Large intestine (tissue), 3 donors: ENCODE measurements at regions not wholly inside any gene's neighbourhood (a gene's known extent, or its start where the extent isn't known, plus 50 kb on each side); places are given as distances from the start of the nearest gene placed in this dataset.

Experiments used
- DNase-seq, 2 donors: peaks; one replicate each; pipeline versions ENCODE4 v3.0.0 to v3.0.0-alpha.2; 2013
- H3K27ac ChIP-seq: one replicate; pipeline ENCODE4 v1.5.1; 2013; ENCODE audit warnings: low read length
- H3K27me3 ChIP-seq: 2 replicates; pipeline ENCODE4 v1.6.1; 2013; ENCODE audit warnings: low read length; ENCODE audit not compliant: control insufficient read depth, insufficient read depth
- H3K36me3 ChIP-seq: 2 replicates; pipeline ENCODE4 v1.6.1; 2013; ENCODE audit warnings: low read length; ENCODE audit not compliant: control insufficient read depth, insufficient read depth
- H3K4me1 ChIP-seq: one replicate; pipeline ENCODE4 v1.6.1; 2013; ENCODE audit warnings: low read length; ENCODE audit not compliant: control insufficient read depth, insufficient read depth
- H3K4me3 ChIP-seq: one replicate; pipeline ENCODE4 v1.5.1; 2013; ENCODE audit warnings: low read length
- H3K9me3 ChIP-seq: one replicate; pipeline ENCODE4 v1.6.1; 2013; ENCODE audit warnings: mild to moderate bottlenecking, low read depth, low read length, moderate library complexity; ENCODE audit not compliant: control insufficient read depth
- WGBS: methylation state at CpG from one replicate; pipeline ENCODE4 v1.1.5; 2013; ENCODE audit warnings: low lambda C conversion rate; ENCODE audit not compliant: insufficient coverage; 5-methylcytosine and 5-hydroxymethylcytosine counted together

GRCh38 chr9:69980041-69980440 lies 63.6 kb upstream of the MAMDC2 start:
- no peak for DNase-seq
- no peak overlapping the region for H3K4me3 ChIP-seq
- H3K27me3 ChIP-seq, result no peaks in the 10 kb centered on the region
- H3K4me1 ChIP-seq, result no peaks in the 10 kb centered on the region
- H3K27ac ChIP-seq, result no peak overlapping the region
- H3K36me3 ChIP-seq, result no peaks in the 10 kb centered on the region
- 100% methylated on average over 1 of the region's 2 CpGs for WGBS
- no peaks in the 10 kb centered on the region for H3K9me3 ChIP-seq

- Histone ChIP-seq H3K27me3 (no peaks in the 10 kb centered on the region), H3K27ac (no peak overlapping the region), H3K4me3 (no peak overlapping the region), H3K36me3 (no peaks in the 10 kb centered on the region), H3K9me3 (no peaks in the 10 kb centered on the region), H3K4me1 (no peaks in the 10 kb centered on the region)
- DNase-seq, result no peak
- 100% methylated on average over 1 of the region's 6 CpGs for WGBS
Observed at GRCh38 chr9:69980591-69980990, 63.1 kb upstream of the MAMDC2 start.

GRCh38 chr9:69981686-69982445 lies 61.8 kb upstream of the MAMDC2 start:
- DNase-seq, result no peak
- Histone ChIP-seq H3K36me3 (no peaks in the 10 kb centered on the region), H3K4me3 (no peak overlapping the region), H3K4me1 (no peaks in the 10 kb centered on the region), H3K27me3 (no peaks in the 10 kb centered on the region), H3K9me3 (no peaks in the 10 kb centered on the region), H3K27ac (no peak overlapping the region)
- WGBS, result no CpG with 5 or more reads among the region's 6 CpGs

- H3K36me3 ChIP-seq, result no peaks in the 10 kb centered on the region
- H3K4me1 ChIP-seq, result no peaks in the 10 kb centered on the region
- H3K27ac ChIP-seq, result no peak overlapping the region
- H3K27me3 ChIP-seq, result no peaks in the 10 kb centered on the region
- H3K9me3 ChIP-seq, result no peaks in the 10 kb centered on the region
- no CpG with 5 or more reads among the region's 3 CpGs for WGBS
- no peak overlapping the region for H3K4me3 ChIP-seq
- no peak for DNase-seq
Observed at GRCh38 chr9:69984831-69985230, 58.8 kb upstream of the MAMDC2 start.

- H3K27me3 ChIP-seq, result no peaks in the 10 kb centered on the region
- H3K36me3 ChIP-seq, result no peaks in the 10 kb centered on the region
- H3K4me3 ChIP-seq, result no peak overlapping the region
- no peaks in the 10 kb centered on the region for H3K4me1 ChIP-seq
- no CpG with 5 or more reads among the region's 2 CpGs for WGBS
- no peak for DNase-seq
- H3K27ac ChIP-seq, result no peak overlapping the region
- no peaks in the 10 kb centered on the region for H3K9me3 ChIP-seq
Observed at GRCh38 chr9:69985971-69986370, 57.7 kb upstream of the MAMDC2 start.

GRCh38 chr9:69986970-69987369 lies 56.7 kb upstream of the MAMDC2 start:
- no CpG with 5 or more reads among the region's 5 CpGs for WGBS
- Histone ChIP-seq H3K27me3 (no peaks in the 10 kb centered on the region), H3K36me3 (no peaks in the 10 kb centered on the region), H3K4me3 (no peak overlapping the region), H3K4me1 (no peaks in the 10 kb centered on the region), H3K27ac (no peak overlapping the region), H3K9me3 (no peaks in the 10 kb centered on the region)
- no peak for DNase-seq

- no peaks in the 10 kb centered on the region for H3K36me3 ChIP-seq
- no peaks in the 10 kb centered on the region for H3K27me3 ChIP-seq
- H3K9me3 ChIP-seq, result no peaks in the 10 kb centered on the region
- H3K4me3 ChIP-seq, result no peak overlapping the region
- H3K27ac ChIP-seq, result no peak overlapping the region
- H3K4me1 ChIP-seq, result no peaks in the 10 kb centered on the region
- DNase-seq, result no peak
Observed at GRCh38 chr9:69987457-69987856, 56.2 kb upstream of the MAMDC2 start.

GRCh38 chr9:69993110-69993509 lies 50.5 kb upstream of the MAMDC2 start:
- no peaks in the 10 kb centered on the region for H3K27me3 ChIP-seq
- H3K36me3 ChIP-seq, result no peaks in the 10 kb centered on the region
- no peaks in the 10 kb centered on the region for H3K4me1 ChIP-seq
- H3K27ac ChIP-seq, result no peak overlapping the region
- H3K9me3 ChIP-seq, result no peaks in the 10 kb centered on the region
- 90% methylated on average over 2 of the region's 2 CpGs for WGBS
- DNase-seq, result no peak
- no peak overlapping the region for H3K4me3 ChIP-seq
